Ovary (tissue), 3 donors: ENCODE measurements at regions not wholly inside any gene's neighbourhood (a gene's known extent, or its start where the extent isn't known, plus 50 kb on each side); places are given as distances from the start of the nearest gene placed in this dataset.

Experiments used
- EP300 ChIP-seq: sonication (generic); formaldehyde crosslinking; IDR thresholded peaks from one replicate; pipeline ENCODE4 v1.6.1; 2017; ENCODE audit warnings: antibody characterized with exemption
- POLR2A ChIP-seq: fragments of 450-650 bp; IDR thresholded peaks from one replicate; pipeline ENCODE4 v1.6.1; 2017; ENCODE audit warnings: antibody characterized with exemption, mild to moderate bottlenecking, moderate library complexity
- TF ChIP-seq, protein P1 (sequence below), 3 donors: fragments of 450-650 bp in 2 of 3; fragments of 200-600 bp in 1 of 3; IDR thresholded peaks; one replicate each; pipeline versions ENCODE4 v1.5.1 to v1.8.0; 2016 to 2022; ENCODE audit warnings: antibody characterized with exemption in 3 of 3, mild to moderate bottlenecking in 1 of 3
- donor health status: DM: no; HTN: no; CAD: no.

DNA sequence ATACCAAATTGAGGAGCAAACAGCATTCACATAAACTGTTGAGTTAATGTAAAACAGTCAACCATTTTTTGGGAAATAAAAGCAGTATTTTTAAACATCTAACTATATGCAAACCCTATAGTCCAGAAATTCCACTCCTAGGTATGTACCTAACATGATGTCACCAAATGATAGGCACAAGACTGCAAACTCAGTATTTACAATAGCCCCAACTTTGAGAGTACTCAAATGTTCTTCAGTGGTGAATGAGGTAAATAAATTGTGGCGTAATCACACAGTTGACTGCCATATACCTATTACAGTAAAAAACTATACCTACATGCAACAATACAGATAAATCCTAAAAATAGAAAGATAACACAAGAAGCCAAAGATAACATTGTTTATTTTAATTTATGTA is 1243.8 kb upstream of the ADGRL3 start:
- TF ChIP-seq, protein P1, sequence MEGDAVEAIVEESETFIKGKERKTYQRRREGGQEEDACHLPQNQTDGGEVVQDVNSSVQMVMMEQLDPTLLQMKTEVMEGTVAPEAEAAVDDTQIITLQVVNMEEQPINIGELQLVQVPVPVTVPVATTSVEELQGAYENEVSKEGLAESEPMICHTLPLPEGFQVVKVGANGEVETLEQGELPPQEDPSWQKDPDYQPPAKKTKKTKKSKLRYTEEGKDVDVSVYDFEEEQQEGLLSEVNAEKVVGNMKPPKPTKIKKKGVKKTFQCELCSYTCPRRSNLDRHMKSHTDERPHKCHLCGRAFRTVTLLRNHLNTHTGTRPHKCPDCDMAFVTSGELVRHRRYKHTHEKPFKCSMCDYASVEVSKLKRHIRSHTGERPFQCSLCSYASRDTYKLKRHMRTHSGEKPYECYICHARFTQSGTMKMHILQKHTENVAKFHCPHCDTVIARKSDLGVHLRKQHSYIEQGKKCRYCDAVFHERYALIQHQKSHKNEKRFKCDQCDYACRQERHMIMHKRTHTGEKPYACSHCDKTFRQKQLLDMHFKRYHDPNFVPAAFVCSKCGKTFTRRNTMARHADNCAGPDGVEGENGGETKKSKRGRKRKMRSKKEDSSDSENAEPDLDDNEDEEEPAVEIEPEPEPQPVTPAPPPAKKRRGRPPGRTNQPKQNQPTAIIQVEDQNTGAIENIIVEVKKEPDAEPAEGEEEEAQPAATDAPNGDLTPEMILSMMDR (IDR thresholded peaks at IDR 0.05) = no peak
- TF ChIP-seq POLR2A (no peak), EP300 (no peak)
